ENCODE measurements at regions not wholly inside any gene's neighbourhood (a gene's known extent, or its start where the extent isn't known, plus 50 kb on each side); places are given as distances from the start of the nearest gene placed in this dataset.
"Not testable (repeated sequence)": the region's sequence is repeated elsewhere in the genome, so short reads cannot be mapped to it uniquely, and the experiment has no call there.

DNA sequence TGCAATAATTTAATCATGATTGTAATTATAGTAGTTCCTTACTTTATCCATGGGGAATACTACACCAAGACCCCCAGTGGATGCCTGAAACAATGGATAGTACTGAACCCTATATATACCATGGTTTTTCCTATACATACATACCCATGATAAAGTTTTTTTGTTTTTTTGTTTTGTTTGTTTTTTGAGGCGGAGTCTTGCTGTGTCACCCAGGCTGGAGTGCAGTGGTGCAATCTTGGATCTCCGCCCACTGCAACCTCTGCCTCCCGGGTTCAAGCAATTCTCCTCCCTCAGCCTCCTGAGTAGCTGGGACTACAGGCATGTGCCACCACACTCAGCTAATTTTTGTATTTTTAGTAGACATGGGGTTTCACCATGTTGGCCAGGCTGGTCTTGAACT is 135.3 kb upstream of the HNRNPU start:
- TF ChIP-seq POLR2AphosphoS5 (IDR thresholded peaks at IDR 0.05; ENCODE audit: borderline replicate concordance, low read depth, low read length); EZH2 (IDR thresholded peaks at IDR 0.05); FOXP2 (optimal IDR thresholded peaks at IDR 0.05; ENCODE audit: control extremely low read depth, extremely low read length, insufficient read depth): not testable (repeated sequence)

Data from SK-N-MC (cell line).